Fibroblast of skin of back (primary cell): ENCODE measurements at regions not wholly inside any gene's neighbourhood (a gene's known extent, or its start where the extent isn't known, plus 50 kb on each side); places are given as distances from the start of the nearest gene placed in this dataset.

Experiments
- DNase-seq: peaks from one replicate; pipeline ENCODE4 v3.0.0-alpha.2; 2013

DNA sequence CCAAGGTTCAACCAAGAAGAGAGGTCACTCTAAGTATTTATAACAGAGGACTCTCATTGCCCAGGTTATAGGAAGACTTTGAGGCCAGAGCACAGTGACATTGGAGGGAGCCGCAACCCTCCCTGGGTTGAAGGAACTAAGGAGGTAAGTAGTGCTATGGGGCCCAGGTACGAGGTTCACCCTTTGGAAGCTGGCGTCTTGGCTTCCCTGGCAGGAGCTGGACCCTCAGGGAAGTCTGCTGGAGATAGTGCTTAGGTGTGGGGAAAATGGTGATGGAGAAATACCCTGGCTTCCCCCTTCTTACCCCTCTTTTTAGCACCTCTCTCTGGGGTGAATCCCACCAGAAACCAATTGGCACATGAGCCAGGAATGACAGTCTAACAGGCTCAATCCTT is 317.9 kb upstream of the ZNF32 start:
- no peak for DNase-seq

GRCh38 chr10:43965918-43966570 is 317.4 kb upstream of the ZNF32 start:
- no peak for DNase-seq

DNA sequence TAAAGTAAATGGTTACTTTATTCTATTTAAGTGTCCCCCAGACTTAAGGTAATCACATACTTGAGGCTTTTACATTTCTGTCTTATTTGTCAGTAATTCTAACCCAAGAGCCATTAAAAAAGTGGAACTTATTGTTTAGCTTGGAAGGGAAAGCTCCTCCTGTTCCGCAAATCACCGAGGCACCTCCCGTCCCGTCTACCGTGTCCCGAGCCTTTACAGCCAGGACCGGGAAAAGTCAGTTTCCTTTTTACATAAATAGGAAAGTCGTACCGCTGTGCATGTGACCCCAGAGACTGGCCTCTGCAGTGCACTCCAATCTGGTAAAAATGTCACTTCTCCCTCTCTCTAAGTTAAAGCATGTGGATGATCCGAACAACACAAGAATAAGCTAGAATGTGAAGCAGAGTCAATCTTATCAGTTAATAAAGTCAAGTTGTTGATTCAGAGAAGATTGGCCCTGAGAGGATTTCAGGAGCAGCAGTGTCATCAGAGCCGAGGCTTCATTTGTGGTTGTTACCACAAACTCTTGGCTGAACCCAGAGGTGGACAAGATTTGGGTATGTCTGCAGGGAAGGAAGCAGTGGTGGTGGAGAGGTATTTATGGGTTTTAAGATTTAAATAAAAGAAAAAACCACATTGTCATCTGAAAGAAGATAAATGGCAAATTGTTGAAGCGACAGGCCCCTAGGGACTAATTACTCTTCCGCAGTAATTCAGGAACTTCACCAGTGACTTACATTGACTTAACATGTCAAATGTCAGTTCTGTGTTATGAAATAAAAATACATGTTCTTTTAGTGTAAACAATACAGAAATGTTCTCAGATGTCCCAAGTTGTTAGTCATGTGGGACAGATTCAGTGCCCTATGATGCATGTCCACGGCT is 316.6 kb upstream of the ZNF32 start:
- DNase-seq: peak; percentile 83

- no peak for DNase-seq
These were observed 315.8 kb upstream of the ZNF32 start for GRCh38 chr10:43964486-43964885.

DNA sequence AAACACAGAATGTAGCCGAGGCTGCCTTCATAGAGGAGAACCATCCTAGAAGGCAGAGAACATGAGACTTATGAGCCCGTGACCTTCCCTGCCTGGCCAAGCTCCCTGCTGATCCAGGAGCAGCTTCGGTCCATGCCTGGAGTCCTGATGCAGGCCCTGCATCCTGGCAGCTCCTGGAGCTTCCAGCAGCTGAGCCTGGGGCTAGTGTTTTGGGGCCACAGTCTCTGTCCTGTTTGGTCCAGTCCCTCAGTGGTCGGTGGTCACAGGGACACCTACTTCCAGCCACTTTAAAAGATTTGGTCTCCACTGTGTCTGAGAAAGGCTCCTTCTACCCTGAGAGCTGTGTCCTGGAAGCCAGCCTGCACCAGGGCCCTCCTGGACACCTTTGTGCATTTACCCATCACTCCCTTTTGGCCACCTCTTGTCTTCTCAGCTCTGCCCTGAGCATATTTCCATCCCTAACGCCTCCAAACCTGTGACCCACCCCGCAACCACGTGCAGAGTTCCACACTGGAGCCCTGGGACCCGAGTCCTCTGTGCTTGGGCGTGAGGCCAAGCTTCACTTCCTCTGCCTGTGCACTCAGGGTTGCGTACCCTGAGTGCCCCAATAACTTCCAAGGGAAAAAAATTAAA is 315.2 kb upstream of the ZNF32 start:
- no peak for DNase-seq

- DNase-seq: no peak
These were observed 314.7 kb upstream of the ZNF32 start for GRCh38 chr10:43963379-43963778.

- DNase-seq: peak; percentile 57
These were observed 313.9 kb upstream of the ZNF32 start for GRCh38 chr10:43962346-43963191.

GRCh38 chr10:43961523-43962345 is 313.1 kb upstream of the ZNF32 start:
- DNase-seq: peak; percentile 62

GRCh38 chr10:43960981-43961380 is 312.3 kb upstream of the ZNF32 start:
- no peak for DNase-seq

DNA sequence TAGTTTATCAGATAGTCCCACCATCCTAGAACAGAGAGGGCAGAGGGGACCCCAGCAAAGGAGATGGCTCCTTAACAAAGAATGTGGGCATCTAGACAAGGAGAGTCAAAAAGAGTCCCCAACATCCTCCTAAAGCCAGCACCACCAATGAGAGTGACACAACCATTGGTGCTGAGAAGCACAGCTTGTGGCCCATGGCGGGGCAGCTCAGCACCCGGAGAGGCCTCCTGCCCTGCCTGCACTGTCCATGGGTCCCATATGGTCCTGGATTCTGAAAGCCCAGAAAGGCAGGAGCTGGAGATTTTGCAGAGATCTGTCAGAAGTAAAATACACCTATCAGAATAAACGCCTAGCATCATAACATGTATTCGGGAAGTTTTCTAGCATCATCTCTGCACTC is 311.8 kb upstream of the ZNF32 start:
- no peak for DNase-seq

GRCh38 chr10:43960135-43960415 is 311.4 kb upstream of the ZNF32 start:
- no peak for DNase-seq

- DNase-seq: no peak
These were observed 310.9 kb upstream of the ZNF32 start for GRCh38 chr10:43959364-43960134.

GRCh38 chr10:43958964-43959363 is 310.3 kb upstream of the ZNF32 start:
- no peak for DNase-seq

GRCh38 chr10:43958071-43958432 is 309.4 kb upstream of the ZNF32 start:
- DNase-seq: no peak

DNA sequence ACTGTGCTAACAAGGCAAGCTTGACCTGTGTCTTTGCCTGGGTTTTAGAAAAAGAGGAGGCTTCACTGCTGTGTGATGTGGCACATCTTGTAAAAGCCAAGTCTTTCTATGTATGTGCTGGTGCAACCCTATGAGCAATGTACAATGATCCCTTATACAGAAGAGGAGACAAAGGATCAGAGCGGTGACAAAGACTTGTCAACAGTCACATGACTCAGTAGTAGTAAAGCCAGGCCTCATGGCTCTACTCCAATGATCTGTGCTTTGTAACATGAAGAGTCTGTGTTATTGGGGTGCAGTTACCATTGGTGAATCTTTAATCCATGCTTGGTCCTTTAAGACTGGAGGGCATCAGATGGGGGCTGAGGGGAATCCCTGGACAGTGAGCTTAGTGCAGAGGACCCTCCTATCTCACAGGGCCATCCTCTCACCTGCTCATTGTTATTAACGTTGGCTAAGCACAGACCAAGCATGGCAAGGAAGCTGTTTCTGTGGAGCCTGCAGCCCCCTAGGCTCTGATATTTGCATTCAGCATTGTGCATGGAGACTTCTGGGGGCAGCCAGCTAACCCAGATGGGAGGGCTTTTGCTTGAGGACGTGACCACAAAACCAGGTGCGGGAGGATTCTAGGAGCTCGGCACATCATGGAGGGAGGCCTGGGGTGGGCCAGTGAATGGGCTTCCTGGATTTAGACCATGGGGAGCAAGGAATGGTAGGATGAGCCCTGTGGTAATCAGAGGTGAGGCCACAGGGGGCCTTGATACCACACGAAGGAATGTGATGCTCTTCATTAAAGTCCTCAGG is 308.8 kb upstream of the ZNF32 start:
- DNase-seq: no peak

- no peak for DNase-seq
These were observed 307.3 kb upstream of the ZNF32 start for GRCh38 chr10:43955978-43956377.

- DNase-seq: no peak
These were observed 306.4 kb upstream of the ZNF32 start for GRCh38 chr10:43955002-43955596.

DNA sequence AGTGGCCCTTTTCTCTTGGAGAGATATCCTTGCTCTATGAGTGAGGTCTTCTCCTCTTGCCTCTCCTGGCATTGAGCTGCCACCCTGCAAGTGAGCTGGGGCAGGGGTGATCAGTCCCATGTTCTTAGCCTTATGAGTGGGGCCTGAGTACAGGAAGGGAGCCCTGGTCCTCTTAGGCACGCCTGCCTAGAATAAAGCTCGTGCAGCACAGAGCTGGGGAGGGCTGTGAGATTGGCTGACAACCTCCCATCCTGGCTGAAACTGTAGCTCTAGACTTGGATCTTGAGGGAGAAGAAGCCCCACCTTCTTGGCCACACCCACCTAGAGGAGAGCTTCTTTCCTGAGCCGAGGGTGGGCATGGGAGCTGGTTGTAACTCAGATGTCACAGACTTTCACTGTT is 305.0 kb upstream of the ZNF32 start:
- no peak for DNase-seq

DNA sequence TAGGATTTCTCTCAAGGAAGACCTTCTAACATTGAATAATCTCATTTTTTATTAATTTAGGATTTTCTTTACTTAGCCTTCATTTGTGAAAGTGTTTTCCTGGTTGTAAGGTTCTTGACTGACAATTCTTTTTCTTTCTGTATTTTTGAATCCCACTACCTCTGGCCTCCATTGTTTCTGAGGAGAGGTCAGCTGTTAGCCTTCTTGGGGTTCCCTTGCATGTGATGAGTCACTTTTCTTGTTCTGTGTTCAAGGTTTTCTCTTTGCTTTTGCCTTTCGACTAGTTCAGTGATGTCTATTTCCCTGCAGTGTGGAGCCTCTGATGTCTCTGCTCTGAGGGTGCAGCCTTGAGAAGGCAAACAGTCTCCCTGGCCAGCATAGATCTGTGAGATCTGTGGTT is 304.1 kb upstream of the ZNF32 start:
- no peak for DNase-seq

DNA sequence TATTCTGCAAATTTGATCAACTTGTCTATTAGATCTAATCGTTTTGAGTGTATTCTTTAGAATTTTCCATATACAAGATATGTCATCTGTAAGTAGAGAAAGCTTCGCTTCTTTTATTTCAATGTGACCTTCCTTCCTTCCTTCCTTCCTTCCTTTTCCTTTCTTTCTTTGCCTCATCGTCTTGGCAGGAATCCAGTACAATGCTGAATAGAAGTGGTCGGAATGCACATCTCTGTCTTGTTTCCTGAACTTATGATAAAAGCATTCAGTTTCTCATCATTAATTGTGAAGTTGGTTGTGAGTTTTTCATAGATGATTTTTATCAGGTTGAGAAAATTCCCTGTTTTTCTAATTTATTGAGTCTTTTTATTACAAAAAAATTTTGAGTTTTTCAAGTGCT is 300.7 kb upstream of the ZNF32 start:
- no peak for DNase-seq
